Endodermal cell (in vitro differentiated cells): ENCODE measurements at regions not wholly inside any gene's neighbourhood (a gene's known extent, or its start where the extent isn't known, plus 50 kb on each side); places are given as distances from the start of the nearest gene placed in this dataset.

Experiments
- DNase-seq: peaks from one replicate; pipeline ENCODE4 v3.0.0-alpha.2; 2017
- H3K27ac ChIP-seq: 2 replicates; pipeline ENCODE4 v1.5.1; 2013; ENCODE audit warnings: mild to moderate bottlenecking, low read depth, low read length, moderate library complexity
- H3K27me3 ChIP-seq: 2 replicates; pipeline ENCODE4 v1.6.1; 2013; ENCODE audit warnings: mild to moderate bottlenecking, low read length, moderate library complexity; ENCODE audit not compliant: insufficient read depth, control insufficient read depth, poor library complexity, severe bottlenecking
- H3K36me3 ChIP-seq: 2 replicates; pipeline ENCODE4 v1.7.0; 2013; ENCODE audit warnings: mild to moderate bottlenecking, low read length, moderate library complexity; ENCODE audit not compliant: control insufficient read depth, insufficient read depth
- H3K4me1 ChIP-seq: one replicate; pipeline ENCODE4 v1.7.0; 2013; ENCODE audit warnings: low read length; ENCODE audit not compliant: control insufficient read depth, insufficient read depth
- H3K4me3 ChIP-seq: 2 replicates; pipeline ENCODE4 v1.5.1; 2013; ENCODE audit warnings: mild to moderate bottlenecking, low read length, moderate library complexity
- H3K9ac ChIP-seq: 2 replicates; pipeline ENCODE4 v1.6.1; 2013; ENCODE audit warnings: mild to moderate bottlenecking, low read length, moderate library complexity; ENCODE audit not compliant: poor library complexity, severe bottlenecking; ENCODE audit errors: extremely low read depth
- H3K9me3 ChIP-seq: 2 replicates; pipeline ENCODE4 v1.6.1; 2013; ENCODE audit warnings: mild to moderate bottlenecking, low read length, moderate library complexity; ENCODE audit not compliant: control insufficient read depth
- H3K27ac Mint-ChIP-seq: 2 replicates; pipeline ENCODE4 v1.8.0; 2020; ENCODE audit warnings: mixed read lengths
- H3K27me3 Mint-ChIP-seq: 2 replicates; pipeline ENCODE4 v1.8.0; 2021; ENCODE audit warnings: mild to moderate bottlenecking, mixed read lengths; ENCODE audit not compliant: insufficient read depth
- H3K36me3 Mint-ChIP-seq: 2 replicates; pipeline ENCODE4 v1.8.0; 2020; ENCODE audit warnings: low read depth, mixed read lengths
- H3K4me1 Mint-ChIP-seq: 2 replicates; pipeline ENCODE4 v1.8.0; 2020; ENCODE audit warnings: mixed read lengths
- H3K4me3 Mint-ChIP-seq: 2 replicates; pipeline ENCODE4 v1.8.0; 2020; ENCODE audit warnings: mild to moderate bottlenecking, moderate library complexity, mixed read lengths
- H3K9me3 Mint-ChIP-seq: 2 replicates; pipeline ENCODE4 v1.8.0; 2020; ENCODE audit warnings: mild to moderate bottlenecking, mixed read lengths
- WGBS, 2 experiments: methylation state at CpG; one replicate each; pipeline versions ENCODE4 v1.1.5 to v1.1.7; 2013; ENCODE audit warnings: missing lambda C conversion rate in 2 of 2, mixed read lengths in 1 of 2; ENCODE audit not compliant: insufficient coverage in 1 of 2, insufficient read length in 1 of 2; 5-methylcytosine and 5-hydroxymethylcytosine counted together
- TF ChIP-seq, protein P1 (sequence below): fragments of 200-600 bp; sonication (generic); conservative IDR thresholded peaks from 2 replicates; pipeline ENCODE4 v1.5.0; 2021; ENCODE audit warnings: antibody characterized with exemption, mild to moderate bottlenecking

GRCh38 chr12:92571169-92571568 is 131.6 kb upstream of the PLEKHG7 start:
- peaks cover 7% of the 10 kb centered on the region for H3K4me1 Mint-ChIP-seq
- WGBS, 2 experiments, result 91 to 92% methylated on average over 3 to 4 of the region's 4 CpGs
- H3K9me3 ChIP-seq, result peaks cover 4% of the 10 kb centered on the region
- H3K9me3 Mint-ChIP-seq, result no peaks in the 10 kb centered on the region
- H3K27me3 ChIP-seq, result no peaks in the 10 kb centered on the region
- no peak for DNase-seq
- H3K4me3 ChIP-seq, result no peak overlapping the region
- no peaks in the 10 kb centered on the region for H3K4me1 ChIP-seq
- H3K36me3 Mint-ChIP-seq, result no peaks in the 10 kb centered on the region
- no peak overlapping the region for H3K4me3 Mint-ChIP-seq
- H3K27ac Mint-ChIP-seq, result no peak overlapping the region
- H3K27me3 Mint-ChIP-seq, result no peaks in the 10 kb centered on the region
- TF ChIP-seq, protein P1, sequence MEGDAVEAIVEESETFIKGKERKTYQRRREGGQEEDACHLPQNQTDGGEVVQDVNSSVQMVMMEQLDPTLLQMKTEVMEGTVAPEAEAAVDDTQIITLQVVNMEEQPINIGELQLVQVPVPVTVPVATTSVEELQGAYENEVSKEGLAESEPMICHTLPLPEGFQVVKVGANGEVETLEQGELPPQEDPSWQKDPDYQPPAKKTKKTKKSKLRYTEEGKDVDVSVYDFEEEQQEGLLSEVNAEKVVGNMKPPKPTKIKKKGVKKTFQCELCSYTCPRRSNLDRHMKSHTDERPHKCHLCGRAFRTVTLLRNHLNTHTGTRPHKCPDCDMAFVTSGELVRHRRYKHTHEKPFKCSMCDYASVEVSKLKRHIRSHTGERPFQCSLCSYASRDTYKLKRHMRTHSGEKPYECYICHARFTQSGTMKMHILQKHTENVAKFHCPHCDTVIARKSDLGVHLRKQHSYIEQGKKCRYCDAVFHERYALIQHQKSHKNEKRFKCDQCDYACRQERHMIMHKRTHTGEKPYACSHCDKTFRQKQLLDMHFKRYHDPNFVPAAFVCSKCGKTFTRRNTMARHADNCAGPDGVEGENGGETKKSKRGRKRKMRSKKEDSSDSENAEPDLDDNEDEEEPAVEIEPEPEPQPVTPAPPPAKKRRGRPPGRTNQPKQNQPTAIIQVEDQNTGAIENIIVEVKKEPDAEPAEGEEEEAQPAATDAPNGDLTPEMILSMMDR, result no peak
- no peak overlapping the region for H3K27ac ChIP-seq
- no peak overlapping the region for H3K9ac ChIP-seq
- H3K36me3 ChIP-seq, result no peaks in the 10 kb centered on the region

GRCh38 chr12:92570056-92570753 is 132.6 kb upstream of the PLEKHG7 start:
- Histone ChIP-seq H3K27me3 (no peaks in the 10 kb centered on the region), H3K9me3 (peaks cover 4% of the 10 kb centered on the region), H3K4me1 (no peaks in the 10 kb centered on the region), H3K27ac (peak overlapping the region; percentile 75), H3K9ac (no peak overlapping the region), H3K36me3 (no peaks in the 10 kb centered on the region), H3K4me3 (no peak overlapping the region)
- 40 to 50% methylated on average over 2 to 4 of the region's 4 CpGs for WGBS, 2 experiments
- peak; percentile 86 for DNase-seq
- TF ChIP-seq, protein P1, result peak; percentile 90
- H3K9me3 Mint-ChIP-seq, result no peaks in the 10 kb centered on the region
- H3K27ac Mint-ChIP-seq, result no peak overlapping the region
- H3K27me3 Mint-ChIP-seq, result no peaks in the 10 kb centered on the region
- no peak overlapping the region for H3K4me3 Mint-ChIP-seq
- H3K36me3 Mint-ChIP-seq, result no peaks in the 10 kb centered on the region
- peaks cover 7% of the 10 kb centered on the region for H3K4me1 Mint-ChIP-seq

DNA sequence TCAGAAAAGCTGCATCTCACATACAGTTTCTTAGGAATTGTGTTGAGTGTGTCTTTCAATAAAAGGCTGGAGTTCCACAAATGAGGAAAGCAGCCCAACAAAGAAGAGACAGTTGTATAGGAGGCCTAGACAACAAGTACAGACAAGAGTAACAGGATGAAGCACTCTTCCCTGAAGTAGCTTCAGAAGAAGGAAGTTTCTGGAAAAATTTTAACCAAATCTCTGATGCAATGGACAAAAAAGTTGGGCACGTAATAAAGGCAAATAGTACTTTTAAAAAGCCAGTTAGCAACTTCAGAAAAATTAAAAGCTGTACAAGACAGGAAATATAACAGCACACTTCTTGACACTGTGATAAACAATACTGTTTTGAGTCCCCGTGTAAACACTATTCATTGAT is 134.1 kb upstream of the PLEKHG7 start:
- Histone ChIP-seq H3K9ac (no peak overlapping the region), H3K36me3 (no peaks in the 10 kb centered on the region), H3K4me3 (no peak overlapping the region), H3K9me3 (peaks cover 4% of the 10 kb centered on the region), H3K27me3 (no peaks in the 10 kb centered on the region), H3K27ac (no peak overlapping the region), H3K4me1 (no peaks in the 10 kb centered on the region)
- 89 to 100% methylated on average over 2 of the region's 2 CpGs for WGBS, 2 experiments
- Mint-ChIP-seq H3K27me3 (no peaks in the 10 kb centered on the region), H3K4me1 (no peaks in the 10 kb centered on the region), H3K9me3 (no peaks in the 10 kb centered on the region), H3K4me3 (no peak overlapping the region), H3K36me3 (no peaks in the 10 kb centered on the region), H3K27ac (no peak overlapping the region)
- TF ChIP-seq, protein P1, result no peak
- no peak for DNase-seq
